Urinary bladder (tissue), 3 donors: ENCODE measurements at regions not wholly inside any gene's neighbourhood (a gene's known extent, or its start where the extent isn't known, plus 50 kb on each side); places are given as distances from the start of the nearest gene placed in this dataset.
"Not testable (repeated sequence)": the region's sequence is repeated elsewhere in the genome, so short reads cannot be mapped to it uniquely, and the experiment has no call there.

Experiments used
- DNase-seq: peaks from one replicate; pipeline ENCODE4 v3.0.0-alpha.2; 2015; ENCODE audit errors: extremely low spot score
- H3K27ac ChIP-seq: one replicate; pipeline ENCODE4 v1.5.1; 2013; ENCODE audit warnings: low read depth, mild to moderate bottlenecking, moderate library complexity
- H3K36me3 ChIP-seq: one replicate; pipeline ENCODE4 v1.6.1; 2013; ENCODE audit warnings: mild to moderate bottlenecking, moderate library complexity; ENCODE audit not compliant: insufficient read depth
- H3K4me1 ChIP-seq: one replicate; pipeline ENCODE4 v1.6.1; 2013; ENCODE audit warnings: mild to moderate bottlenecking, moderate library complexity; ENCODE audit not compliant: insufficient read depth
- H3K4me3 ChIP-seq: one replicate; pipeline ENCODE4 v1.5.1; 2013; ENCODE audit warnings: low read depth, low read length
- WGBS: extraction: QIAGEN DNeasy Blood & Tissue Kit; methylation state at CpG from one replicate; pipeline ENCODE4 v1.1.7; 2013; 5-methylcytosine and 5-hydroxymethylcytosine counted together
- donor health status: healthy with polysubstance abuse.
- donor health status: healthy.

DNA sequence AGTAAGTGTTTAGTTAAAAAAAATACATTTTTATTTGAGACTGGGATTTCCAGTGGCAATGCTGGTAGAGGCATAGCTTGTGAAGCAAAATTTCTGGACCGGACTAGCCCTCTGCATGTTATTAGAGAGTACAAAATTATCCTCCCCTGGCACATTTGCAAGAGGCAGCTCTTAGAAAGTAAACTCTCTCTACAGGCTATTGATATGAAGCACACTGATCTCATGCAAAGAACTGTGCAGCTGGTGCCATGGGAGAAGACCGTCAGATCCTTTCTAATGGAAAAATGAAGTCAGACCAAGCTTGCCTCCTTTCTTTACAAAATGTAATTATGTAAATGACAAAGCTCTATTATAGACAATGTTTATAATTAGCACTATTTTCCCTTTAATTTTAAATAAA, 2717.2 kb downstream of the PCDH7 start:
- 22% methylated on average over 2 of the region's 2 CpGs for WGBS
- H3K27ac ChIP-seq = no peak overlapping the region
- no peaks in the 10 kb centered on the region for H3K36me3 ChIP-seq
- no peaks in the 10 kb centered on the region for H3K4me1 ChIP-seq
- H3K4me3 ChIP-seq = no peak overlapping the region
- no peak for DNase-seq

- 74% methylated on average over 2 of the region's 2 CpGs for WGBS
- Histone ChIP-seq H3K36me3 (no peaks in the 10 kb centered on the region), H3K4me1 (no peaks in the 10 kb centered on the region), H3K4me3 (no peak overlapping the region), H3K27ac (no peak overlapping the region)
- DNase-seq = no peak
Measured at GRCh38 chr4:33446953-33447352, 2726.8 kb downstream of the PCDH7 start.

GRCh38 chr4:33448948-33449347, 2728.8 kb downstream of the PCDH7 start:
- H3K4me3 ChIP-seq = no peak overlapping the region
- H3K36me3 ChIP-seq = no peaks in the 10 kb centered on the region
- H3K27ac ChIP-seq = no peak overlapping the region
- DNase-seq = no peak
- WGBS = 91% methylated on average over 3 of the region's 3 CpGs
- H3K4me1 ChIP-seq = no peaks in the 10 kb centered on the region

GRCh38 chr4:33453436-33453835, 2733.3 kb downstream of the PCDH7 start:
- Histone ChIP-seq H3K36me3 (no peaks in the 10 kb centered on the region), H3K4me3 (no peak overlapping the region), H3K4me1 (no peaks in the 10 kb centered on the region), H3K27ac (no peak overlapping the region)
- DNase-seq = no peak

DNA sequence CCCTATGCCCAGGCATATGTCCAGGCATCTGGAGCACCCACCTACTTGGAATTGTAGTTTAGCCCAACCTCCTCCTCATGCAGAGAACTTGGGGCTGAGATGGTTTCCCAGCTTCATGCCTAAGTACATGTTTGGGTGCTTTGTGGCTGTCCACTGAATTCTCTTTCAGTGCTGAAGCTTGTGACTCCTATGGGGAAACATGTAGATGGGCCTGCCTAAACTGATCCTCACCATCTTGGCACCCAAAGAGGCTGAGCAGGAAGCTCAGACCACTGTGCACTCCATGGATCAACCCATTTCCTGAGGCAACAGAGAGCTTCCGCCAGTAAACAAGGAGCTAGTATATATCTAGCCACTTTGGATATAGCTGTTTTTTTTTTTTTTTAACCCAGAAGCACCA, 2733.7 kb downstream of the PCDH7 start:
- H3K27ac ChIP-seq = no peak overlapping the region
- H3K4me1 ChIP-seq = no peaks in the 10 kb centered on the region
- WGBS = 96% methylated on average over 1 of the region's 1 CpG
- H3K4me3 ChIP-seq = no peak overlapping the region
- DNase-seq = no peak
- no peaks in the 10 kb centered on the region for H3K36me3 ChIP-seq

DNA sequence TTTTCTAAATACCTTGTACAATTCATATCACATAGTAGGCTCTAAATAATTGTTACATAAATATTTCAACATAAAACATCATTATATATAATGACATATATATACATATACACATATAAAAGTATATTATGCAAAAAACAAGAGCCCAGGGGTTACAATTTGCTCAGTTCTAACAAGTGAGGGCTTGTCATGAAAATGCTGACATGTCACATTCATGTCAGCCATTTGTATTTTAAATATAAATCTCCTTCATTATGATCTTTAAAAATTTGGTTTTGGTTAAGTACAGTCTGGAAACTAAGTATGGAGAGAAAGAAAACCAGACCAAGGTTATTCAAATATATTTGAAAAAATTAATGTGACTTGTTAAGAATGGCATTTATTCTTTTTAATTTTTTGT, 2745.4 kb downstream of the PCDH7 start:
- H3K4me1 ChIP-seq = no peaks in the 10 kb centered on the region

DNA sequence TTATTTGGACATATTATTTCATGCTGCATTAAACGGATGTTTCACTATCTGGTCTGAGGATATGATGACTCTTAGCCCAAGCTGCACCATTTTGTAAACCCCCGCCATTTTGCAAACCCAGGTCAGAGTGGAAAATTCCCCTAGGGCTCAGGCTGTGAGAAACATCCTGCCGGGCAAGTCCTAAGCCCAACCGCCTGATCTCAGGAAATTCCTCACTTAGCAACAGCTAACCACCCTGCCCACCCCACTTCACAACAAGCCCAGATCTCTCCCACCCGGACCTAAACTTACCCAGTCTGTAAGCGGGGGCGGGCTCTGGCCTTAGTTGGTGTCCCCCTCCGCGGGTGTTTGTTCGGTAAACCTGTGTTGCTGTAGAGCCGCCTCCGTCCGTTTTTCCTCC, 2747.1 kb downstream of the PCDH7 start:
- no peak overlapping the region for H3K4me3 ChIP-seq
- no peak for DNase-seq
- WGBS = 91% methylated on average over 13 of the region's 13 CpGs
- no peaks in the 10 kb centered on the region for H3K4me1 ChIP-seq
- no peaks in the 10 kb centered on the region for H3K36me3 ChIP-seq
- H3K27ac ChIP-seq = no peak overlapping the region

More for the DNA sequence above, 2745.4 kb downstream of the PCDH7 start:
- no peak for DNase-seq
- Histone ChIP-seq H3K4me3 (no peak overlapping the region), H3K27ac (no peak overlapping the region), H3K36me3 (no peaks in the 10 kb centered on the region)

DNA sequence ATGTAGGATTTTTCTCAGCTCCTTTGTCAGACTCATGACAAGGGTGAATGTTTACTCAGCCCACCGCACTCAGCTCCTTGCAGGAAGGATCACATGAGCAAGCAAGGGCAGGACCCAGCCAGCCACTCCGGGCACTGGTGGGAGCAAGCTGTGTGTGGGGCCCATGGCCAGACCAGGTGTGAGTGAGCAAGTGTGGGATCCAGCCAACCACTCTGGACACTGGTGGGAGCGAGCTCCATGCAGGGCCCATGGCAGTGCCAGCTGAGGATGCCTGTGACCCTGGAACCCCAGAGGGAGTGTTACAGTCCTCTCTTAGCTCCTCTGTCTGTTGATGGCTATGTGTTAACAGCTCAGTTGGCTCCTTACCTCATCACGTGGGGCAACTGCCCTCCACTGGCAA, 2750.6 kb downstream of the PCDH7 start:
- H3K4me3 ChIP-seq = no peak overlapping the region
- no peaks in the 10 kb centered on the region for H3K36me3 ChIP-seq
- no peak for DNase-seq
- no peaks in the 10 kb centered on the region for H3K4me1 ChIP-seq
- WGBS = 97% methylated on average over 4 of the region's 4 CpGs
- no peak overlapping the region for H3K27ac ChIP-seq

DNA sequence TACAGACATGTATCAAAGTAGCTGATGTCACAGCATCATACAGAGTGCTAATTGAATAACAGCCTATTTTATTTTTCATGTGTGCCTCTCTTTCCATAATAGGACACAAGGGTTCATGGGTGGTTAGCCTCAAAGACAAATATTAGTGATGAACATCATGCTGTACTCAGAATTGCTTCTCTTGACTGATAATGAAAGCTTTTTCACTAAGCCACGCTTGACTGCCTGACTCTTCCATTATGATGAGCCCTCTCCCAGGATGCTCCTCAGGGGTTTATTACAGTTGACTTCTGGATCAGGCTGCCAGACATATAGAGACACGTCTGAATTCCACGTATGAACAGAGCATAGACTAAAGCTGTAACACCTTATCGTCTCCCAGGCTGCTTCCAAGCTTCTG, 2757.5 kb downstream of the PCDH7 start:
- WGBS = 82% methylated on average over 4 of the region's 4 CpGs
- no peak overlapping the region for H3K4me3 ChIP-seq
- DNase-seq = no peak
- H3K36me3 ChIP-seq = no peaks in the 10 kb centered on the region
- H3K4me1 ChIP-seq = no peaks in the 10 kb centered on the region
- no peak overlapping the region for H3K27ac ChIP-seq

- DNase-seq = no peak
- Histone ChIP-seq H3K36me3 (no peaks in the 10 kb centered on the region), H3K4me1 (no peaks in the 10 kb centered on the region), H3K27ac (no peak overlapping the region), H3K4me3 (no peak overlapping the region)
- 84% methylated on average over 1 of the region's 1 CpG for WGBS
Measured at GRCh38 chr4:33482773-33483172, 2761.5 kb downstream of the ARAP2 start.

DNA sequence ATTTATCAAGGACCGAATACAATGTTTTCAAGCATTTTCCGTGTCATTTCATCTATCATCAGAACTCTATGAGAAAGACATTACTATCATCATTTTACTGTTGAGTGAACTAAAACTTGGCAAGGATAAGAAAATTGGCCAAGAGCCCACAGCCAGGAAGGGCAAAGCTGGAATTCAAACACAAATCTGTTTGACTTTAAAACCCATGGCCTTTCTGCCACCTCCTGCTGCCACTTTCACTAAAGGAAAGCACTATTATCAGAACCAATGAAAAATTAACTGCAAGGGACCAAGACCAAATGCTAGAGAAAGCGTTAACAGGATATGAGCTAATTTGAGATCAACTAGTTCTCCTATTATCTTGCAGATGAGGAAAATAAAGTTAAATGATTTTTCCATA, 2759.2 kb downstream of the ARAP2 start:
- 84% methylated on average over 3 of the region's 3 CpGs for WGBS
- no peak for DNase-seq
- no peak overlapping the region for H3K27ac ChIP-seq
- H3K36me3 ChIP-seq = no peaks in the 10 kb centered on the region
- H3K4me1 ChIP-seq = no peaks in the 10 kb centered on the region
- H3K4me3 ChIP-seq = no peak overlapping the region

- 92% methylated on average over 2 of the region's 2 CpGs for WGBS
- no peak overlapping the region for H3K4me3 ChIP-seq
- no peaks in the 10 kb centered on the region for H3K4me1 ChIP-seq
- H3K27ac ChIP-seq = no peak overlapping the region
- no peak for DNase-seq
- H3K36me3 ChIP-seq = no peaks in the 10 kb centered on the region
Measured at GRCh38 chr4:33493231-33493630, 2751.1 kb downstream of the ARAP2 start.

- Histone ChIP-seq H3K27ac (no peak overlapping the region), H3K4me3 (no peak overlapping the region), H3K36me3 (no peaks in the 10 kb centered on the region), H3K4me1 (no peaks in the 10 kb centered on the region)
- no peak for DNase-seq
- WGBS = 83% methylated on average over 2 of the region's 2 CpGs
Measured at GRCh38 chr4:33494150-33494549, 2750.2 kb downstream of the ARAP2 start.

DNA sequence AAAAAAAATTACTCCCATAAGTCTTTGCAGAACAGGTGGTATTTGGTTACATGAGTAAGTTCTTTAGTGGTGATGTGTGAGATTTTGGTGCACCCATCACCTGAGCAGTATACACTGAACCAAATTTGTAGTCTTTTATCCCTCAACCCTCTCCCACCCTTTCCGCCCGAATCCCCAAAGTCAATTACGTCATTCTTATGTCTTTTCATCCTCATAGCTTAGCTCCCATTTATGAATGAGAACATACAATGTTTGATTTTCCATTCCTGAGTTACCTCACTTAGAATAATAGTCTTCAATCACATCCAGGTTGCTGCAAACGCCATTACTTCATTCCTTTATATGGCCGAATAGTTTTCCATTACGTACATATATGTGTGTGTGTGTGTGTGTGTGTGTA, 2742.7 kb downstream of the ARAP2 start:
- H3K27ac ChIP-seq = not testable (repeated sequence)

GRCh38 chr4:33512397-33512796, 2731.9 kb downstream of the ARAP2 start:
- 74% methylated on average over 3 of the region's 3 CpGs for WGBS
- no peaks in the 10 kb centered on the region for H3K4me1 ChIP-seq
- DNase-seq = no peak
- no peak overlapping the region for H3K4me3 ChIP-seq
- no peaks in the 10 kb centered on the region for H3K36me3 ChIP-seq
- H3K27ac ChIP-seq = no peak overlapping the region

More for the DNA sequence above, 2742.7 kb downstream of the ARAP2 start:
- H3K4me1 ChIP-seq, DNase-seq, H3K36me3 ChIP-seq, H3K4me3 ChIP-seq: not testable (repeated sequence)
- 93% methylated on average over 6 of the region's 6 CpGs for WGBS
